Neutrophil (primary cell): ENCODE measurements at regions not wholly inside any gene's neighbourhood (a gene's known extent, or its start where the extent isn't known, plus 50 kb on each side); places are given as distances from the start of the nearest gene placed in this dataset.

Source experiments
- H3K27ac ChIP-seq: fragments of 200-600 bp; sonication (generic); 2 replicates; pipeline ENCODE4 v1.5.1; 2016; ENCODE audit warnings: mild to moderate bottlenecking, moderate library complexity
- H3K27me3 ChIP-seq: fragments of 200-600 bp; sonication (generic); 2 replicates; pipeline ENCODE4 v1.6.0; 2016; ENCODE audit warnings: mild to moderate bottlenecking
- H3K36me3 ChIP-seq: fragments of 200-600 bp; sonication (generic); 2 replicates; pipeline ENCODE4 v1.5.1; 2017
- H3K4me1 ChIP-seq, 2 experiments: fragments of 200-600 bp in 1 of 2; sonication (generic) in 1 of 2; 1 replicate in 1 of 2; 2 replicates in 1 of 2; pipeline versions ENCODE4 v1.5.1 to v1.6.1; 2013 to 2016; ENCODE audit warnings: low read depth in 1 of 2, low read length in 1 of 2, mild to moderate bottlenecking in 1 of 2, moderate library complexity in 1 of 2; ENCODE audit not compliant: control insufficient read depth in 1 of 2, insufficient read depth in 1 of 2
- H3K4me3 ChIP-seq, 2 experiments: fragments of 200-600 bp in 1 of 2; sonication (generic) in 1 of 2; 1 replicate in 1 of 2; 2 replicates in 1 of 2; pipeline ENCODE4 v1.5.1; 2013 to 2016; ENCODE audit warnings: low read depth in 1 of 2, low read length in 1 of 2, mild to moderate bottlenecking in 1 of 2, moderate library complexity in 1 of 2
- H3K9me3 ChIP-seq: fragments of 200-600 bp; sonication (generic); 2 replicates; pipeline ENCODE4 v1.5.1; 2016
- CTCF ChIP-seq: fragments of 200-600 bp; sonication (generic); IDR thresholded peaks from 2 replicates; pipeline ENCODE4 v1.5.1; 2016; ENCODE audit warnings: antibody characterized with exemption

- H3K9me3 ChIP-seq, result no peaks in the 10 kb centered on the region
- H3K4me3 ChIP-seq, result no peak overlapping the region
- no peak overlapping the region for H3K27ac ChIP-seq
- TF ChIP-seq CTCF, result no peak
- no peaks in the 10 kb centered on the region for H3K27me3 ChIP-seq
- H3K36me3 ChIP-seq, result no peaks in the 10 kb centered on the region
- H3K4me1 ChIP-seq, result no peaks in the 10 kb centered on the region
Observed at GRCh38 chr10:78314651-78315050, 281.0 kb downstream of the RPS24 start.

GRCh38 chr10:78316451-78316931, 282.8 kb downstream of the RPS24 start:
- H3K27ac ChIP-seq, result no peak overlapping the region
- no peaks in the 10 kb centered on the region for H3K36me3 ChIP-seq
- no peak overlapping the region for H3K4me3 ChIP-seq
- no peaks in the 10 kb centered on the region for H3K9me3 ChIP-seq
- no peaks in the 10 kb centered on the region for H3K4me1 ChIP-seq
- no peak for TF ChIP-seq CTCF
- no peaks in the 10 kb centered on the region for H3K27me3 ChIP-seq

GRCh38 chr10:78318305-78318704, 284.6 kb downstream of the RPS24 start:
- no peaks in the 10 kb centered on the region for H3K36me3 ChIP-seq
- no peak overlapping the region for H3K4me3 ChIP-seq
- no peaks in the 10 kb centered on the region for H3K9me3 ChIP-seq
- no peaks in the 10 kb centered on the region for H3K4me1 ChIP-seq
- H3K27ac ChIP-seq, result no peak overlapping the region
- H3K27me3 ChIP-seq, result no peaks in the 10 kb centered on the region
- no peak for TF ChIP-seq CTCF

- Histone ChIP-seq H3K9me3 (no peaks in the 10 kb centered on the region), H3K27ac (no peak overlapping the region), H3K4me1 (no peaks in the 10 kb centered on the region), H3K4me3 (no peak overlapping the region), H3K36me3 (no peaks in the 10 kb centered on the region), H3K27me3 (no peaks in the 10 kb centered on the region)
- no peak for TF ChIP-seq CTCF
Observed at GRCh38 chr10:78319371-78319770, 285.7 kb downstream of the RPS24 start.

- Histone ChIP-seq H3K4me1 (no peaks in the 10 kb centered on the region), H3K27ac (no peak overlapping the region), H3K4me3 (no peak overlapping the region), H3K36me3 (no peaks in the 10 kb centered on the region), H3K27me3 (no peaks in the 10 kb centered on the region), H3K9me3 (no peaks in the 10 kb centered on the region)
- no peak for TF ChIP-seq CTCF
Observed at GRCh38 chr10:78319841-78320240, 286.2 kb downstream of the RPS24 start.

GRCh38 chr10:78320506-78320905, 286.8 kb downstream of the RPS24 start:
- no peaks in the 10 kb centered on the region for H3K27me3 ChIP-seq
- H3K9me3 ChIP-seq, result no peaks in the 10 kb centered on the region
- H3K36me3 ChIP-seq, result no peaks in the 10 kb centered on the region
- no peak overlapping the region for H3K27ac ChIP-seq
- no peak overlapping the region for H3K4me3 ChIP-seq
- TF ChIP-seq CTCF, result no peak
- H3K4me1 ChIP-seq, result no peaks in the 10 kb centered on the region
